OCI-LY3 (cell line): ENCODE measurements at regions not wholly inside any gene's neighbourhood (a gene's known extent, or its start where the extent isn't known, plus 50 kb on each side); places are given as distances from the start of the nearest gene placed in this dataset.

Experiments
- CTCF ChIP-seq: fragments of 200-600, 300-600 bp; sonication (generic); IDR thresholded peaks from 2 replicates; pipeline ENCODE4 v1.5.1; 2014; ENCODE audit warnings: antibody characterized with exemption, low read length, low read depth
- EZH2phosphoT487 ChIP-seq: fragments of 200-600 bp; shearing (Covaris generic); IDR thresholded peaks from 2 replicates; pipeline ENCODE4 v1.6.1; 2018; ENCODE audit warnings: antibody characterized with exemption, mixed run types, low read depth

- TF ChIP-seq CTCF: no peak
- no peak for TF ChIP-seq EZH2phosphoT487
Observed at GRCh38 chr1:195481293-195481692, 1126.9 kb downstream of the KCNT2 start.
